SJCRH30 (cell line): ENCODE measurements at regions not wholly inside any gene's neighbourhood (a gene's known extent, or its start where the extent isn't known, plus 50 kb on each side); places are given as distances from the start of the nearest gene placed in this dataset.
"Not testable (repeated sequence)": the region's sequence is repeated elsewhere in the genome, so short reads cannot be mapped to it uniquely, and the experiment has no call there.

ENCODE experiments used
- DNase-seq, 2 experiments: peaks; one replicate each; pipeline ENCODE4 v3.0.0-alpha.2; 2015 to 2020
- H3K27ac ChIP-seq: fragments of 250-450 bp; sonication (Bioruptor Pico); 2 replicates; pipeline ENCODE4 v1.5.1; 2020; ENCODE audit warnings: mild to moderate bottlenecking, moderate library complexity
- H3K27me3 ChIP-seq: fragments of 250-450 bp; sonication (Bioruptor Pico); 2 replicates; pipeline ENCODE4 v1.5.1; 2020; ENCODE audit warnings: mild to moderate bottlenecking, moderate library complexity
- H3K36me3 ChIP-seq: fragments of 250-450 bp; sonication (Bioruptor Pico); 2 replicates; pipeline ENCODE4 v1.5.1; 2020; ENCODE audit warnings: mild to moderate bottlenecking, moderate library complexity
- H3K4me1 ChIP-seq: fragments of 250-450 bp; sonication (Bioruptor Pico); 2 replicates; pipeline ENCODE4 v1.5.1; 2020; ENCODE audit warnings: mild to moderate bottlenecking, moderate library complexity
- H3K4me3 ChIP-seq: fragments of 250-450 bp; sonication (Bioruptor Pico); 2 replicates; pipeline ENCODE4 v1.5.1; 2020; ENCODE audit warnings: mild to moderate bottlenecking, moderate library complexity
- H3K9me3 ChIP-seq: fragments of 250-450 bp; sonication (Bioruptor Pico); replicated peaks from 2 replicates; pipeline ENCODE4 v1.5.1; 2020; ENCODE audit warnings: mild to moderate bottlenecking, moderate library complexity

- H3K27ac ChIP-seq: no peak overlapping the region
- H3K27me3 ChIP-seq: peaks cover 47% of the 10 kb centered on the region
- H3K9me3 ChIP-seq: no peaks in the 10 kb centered on the region; the same call in 1 of the 2 replicates
- no peaks in the 10 kb centered on the region; the same call in 1 of the 2 replicates for H3K4me1 ChIP-seq
- no peak overlapping the region for H3K4me3 ChIP-seq
- H3K36me3 ChIP-seq: no peaks in the 10 kb centered on the region
- no peak for DNase-seq
These were observed 163.2 kb downstream of the BRD1 start for GRCh38 chr22:49664371-49664881.

DNA sequence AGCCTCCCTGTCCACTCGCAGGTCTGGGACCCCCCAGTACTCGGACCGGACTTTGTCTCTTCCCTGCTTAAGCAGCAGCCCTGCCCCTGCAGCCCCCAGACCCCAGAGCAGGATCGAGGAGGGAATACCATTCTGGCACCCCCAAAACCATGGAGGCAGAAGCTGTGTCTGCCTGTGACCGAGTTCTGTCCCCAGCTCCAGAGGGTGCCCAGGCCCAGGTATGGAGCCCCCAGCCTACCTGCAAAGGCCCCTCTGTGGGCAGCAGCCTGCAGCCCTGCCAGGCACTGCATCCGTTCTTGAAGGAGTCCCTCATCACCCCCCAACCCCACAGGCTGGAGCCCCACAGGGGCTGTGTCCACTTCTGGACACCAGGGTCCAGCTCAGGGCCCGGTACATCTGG is 163.8 kb downstream of the BRD1 start:
- Histone ChIP-seq H3K27me3 (peaks cover 51% of the 10 kb centered on the region), H3K4me3 (no peak overlapping the region), H3K4me1 (no peaks in the 10 kb centered on the region; the same call in 1 of the 2 replicates), H3K27ac (no peak overlapping the region), H3K36me3 (no peaks in the 10 kb centered on the region), H3K9me3 (no peaks in the 10 kb centered on the region)
- no peak for DNase-seq

DNA sequence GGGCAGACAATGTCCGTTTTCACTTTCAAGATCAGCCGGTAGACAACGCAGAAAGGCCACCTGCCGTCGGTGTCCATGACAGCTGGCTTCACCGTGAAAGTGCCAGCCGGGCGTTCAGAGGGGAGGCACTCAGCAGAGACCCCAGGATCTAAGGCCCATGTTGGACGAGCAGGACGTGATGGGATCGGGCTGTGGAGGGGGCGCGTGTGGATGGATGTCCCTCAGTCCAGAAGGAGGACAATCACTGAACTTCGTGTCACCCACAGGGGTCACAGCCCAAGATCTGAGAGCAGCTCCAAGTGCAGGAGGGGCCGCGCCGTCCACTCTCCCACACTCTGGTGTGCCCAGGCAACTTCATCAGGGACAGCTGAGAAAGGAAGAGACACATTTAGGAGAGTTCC is 164.4 kb downstream of the BRD1 start:
- H3K4me3 ChIP-seq: no peak overlapping the region
- no peaks in the 10 kb centered on the region for H3K36me3 ChIP-seq
- no peak for DNase-seq
- peaks cover 54% of the 10 kb centered on the region for H3K27me3 ChIP-seq
- H3K9me3 ChIP-seq: no peaks in the 10 kb centered on the region
- no peak overlapping the region for H3K27ac ChIP-seq
- H3K4me1 ChIP-seq: no peaks in the 10 kb centered on the region; the same call in 1 of the 2 replicates

GRCh38 chr22:49662681-49663080 is 165.0 kb downstream of the BRD1 start:
- no peak for DNase-seq
- Histone ChIP-seq H3K4me3 (no peak overlapping the region), H3K36me3 (no peaks in the 10 kb centered on the region), H3K27ac (no peak overlapping the region), H3K9me3 (no peaks in the 10 kb centered on the region), H3K4me1 (no peaks in the 10 kb centered on the region; the same call in 1 of the 2 replicates), H3K27me3 (peaks cover 58% of the 10 kb centered on the region)

DNA sequence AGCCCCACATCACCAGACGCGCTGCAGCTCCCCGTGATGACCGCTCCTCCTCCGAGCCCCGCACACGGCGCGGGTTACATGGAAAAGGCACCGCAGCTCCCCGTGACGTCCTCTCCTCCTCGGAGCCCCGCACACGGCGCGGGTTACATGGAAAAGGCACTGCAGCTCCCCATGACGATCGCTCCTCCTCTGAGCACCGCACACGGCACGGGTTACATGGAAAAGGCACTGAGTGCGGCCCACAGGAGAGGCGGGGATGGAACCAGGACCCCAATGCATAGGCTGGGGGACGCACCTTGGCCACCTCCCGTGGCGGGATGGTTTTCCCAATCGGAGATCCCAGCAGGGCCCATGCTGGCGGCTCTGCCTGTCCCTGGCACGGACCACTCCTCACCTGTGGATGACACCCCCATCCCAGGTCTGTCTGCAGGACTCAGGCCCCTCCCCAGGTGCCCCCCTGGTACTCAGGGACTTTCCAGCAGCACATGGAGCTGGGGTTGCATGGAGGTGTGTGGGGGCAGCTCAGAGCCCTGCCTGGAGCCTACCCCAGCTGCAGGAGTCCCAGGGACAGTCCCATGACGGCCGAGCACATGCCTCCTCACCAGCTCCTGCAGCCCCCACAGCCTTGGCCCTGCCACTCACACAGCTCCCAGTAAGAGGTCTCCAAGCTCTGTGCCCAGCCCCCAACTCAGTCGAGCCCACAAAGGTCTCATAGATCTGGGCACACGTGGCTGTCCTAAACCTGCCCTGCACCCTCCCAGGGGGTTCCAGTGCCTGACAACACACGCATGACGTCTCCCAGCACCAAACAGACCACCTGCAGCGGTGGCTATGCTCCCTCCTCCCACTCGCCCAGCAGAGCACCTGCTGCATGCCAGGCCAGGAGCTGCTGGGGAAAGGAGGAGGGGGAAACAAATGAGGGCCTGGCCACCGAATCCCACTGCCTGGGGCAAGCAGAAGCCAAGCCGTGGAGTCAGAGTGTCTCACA is 166.6 kb downstream of the BRD1 start:
- H3K4me3 ChIP-seq: no peak overlapping the region
- H3K4me1 ChIP-seq: no peaks in the 10 kb centered on the region; the same call in 1 of the 2 replicates
- no peaks in the 10 kb centered on the region for H3K9me3 ChIP-seq
- H3K36me3 ChIP-seq: no peaks in the 10 kb centered on the region
- no peak for DNase-seq
- H3K27me3 ChIP-seq: peaks cover 66% of the 10 kb centered on the region
- no peak overlapping the region for H3K27ac ChIP-seq

DNA sequence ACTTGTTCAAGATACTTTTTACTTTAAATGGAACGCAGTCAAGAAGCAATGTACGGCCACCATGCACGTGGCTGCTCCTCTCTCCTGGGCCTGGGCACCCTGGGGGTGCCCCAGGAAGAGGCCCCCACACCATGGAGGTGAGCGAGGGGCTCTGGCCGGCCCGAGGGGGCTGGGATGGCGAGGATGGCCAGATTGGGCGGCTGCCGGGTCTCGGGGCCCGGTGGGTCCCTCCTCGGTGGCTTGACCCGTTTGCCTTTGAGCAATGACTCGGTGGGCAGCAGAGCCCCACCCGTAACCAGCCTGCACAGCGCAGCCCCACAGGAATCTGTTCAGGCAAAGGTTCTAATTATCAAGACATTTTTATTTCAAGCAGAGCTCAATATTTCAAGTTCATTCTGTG is 167.4 kb downstream of the BRD1 start:
- Histone ChIP-seq H3K9me3 (no peaks in the 10 kb centered on the region), H3K27ac (no peak overlapping the region)

GRCh38 chr22:49659924-49660315 is 167.8 kb downstream of the BRD1 start:
- Histone ChIP-seq H3K27ac (no peak overlapping the region), H3K27me3 (peaks cover 65% of the 10 kb centered on the region), H3K4me3 (no peak overlapping the region), H3K36me3 (no peaks in the 10 kb centered on the region), H3K4me1 (no peaks in the 10 kb centered on the region; the same call in 1 of the 2 replicates), H3K9me3 (no peaks in the 10 kb centered on the region)
- no peak for DNase-seq

More for the DNA sequence above, 167.4 kb downstream of the BRD1 start:
- Histone ChIP-seq H3K36me3 (no peaks in the 10 kb centered on the region), H3K4me3 (no peak overlapping the region), H3K27me3 (peaks cover 65% of the 10 kb centered on the region), H3K4me1 (no peaks in the 10 kb centered on the region; the same call in 1 of the 2 replicates)
- DNase-seq: no peak

GRCh38 chr22:49659281-49659923 is 168.3 kb downstream of the BRD1 start:
- Histone ChIP-seq H3K27me3 (peaks cover 62% of the 10 kb centered on the region), H3K36me3 (no peaks in the 10 kb centered on the region), H3K27ac (no peak overlapping the region), H3K4me1 (no peaks in the 10 kb centered on the region; the same call in 1 of the 2 replicates), H3K4me3 (no peak overlapping the region), H3K9me3 (no peaks in the 10 kb centered on the region)
- no peak for DNase-seq

GRCh38 chr22:49658902-49659280 is 168.8 kb downstream of the BRD1 start:
- Histone ChIP-seq H3K4me1 (no peaks in the 10 kb centered on the region; the same call in 1 of the 2 replicates), H3K27ac (no peak overlapping the region), H3K4me3 (no peak overlapping the region), H3K27me3 (peaks cover 57% of the 10 kb centered on the region), H3K9me3 (no peaks in the 10 kb centered on the region), H3K36me3 (no peaks in the 10 kb centered on the region)
- peak in 1 of 2 experiments; percentile 28 for DNase-seq

- DNase-seq: no peak
- no peak overlapping the region for H3K4me3 ChIP-seq
- H3K27me3 ChIP-seq: peaks cover 60% of the 10 kb centered on the region
- H3K4me1 ChIP-seq: no peaks in the 10 kb centered on the region; the same call in 1 of the 2 replicates
- H3K36me3 ChIP-seq: no peaks in the 10 kb centered on the region
- no peak overlapping the region for H3K27ac ChIP-seq
- no peaks in the 10 kb centered on the region for H3K9me3 ChIP-seq
These were observed 169.6 kb downstream of the BRD1 start for GRCh38 chr22:49657974-49658590.

DNA sequence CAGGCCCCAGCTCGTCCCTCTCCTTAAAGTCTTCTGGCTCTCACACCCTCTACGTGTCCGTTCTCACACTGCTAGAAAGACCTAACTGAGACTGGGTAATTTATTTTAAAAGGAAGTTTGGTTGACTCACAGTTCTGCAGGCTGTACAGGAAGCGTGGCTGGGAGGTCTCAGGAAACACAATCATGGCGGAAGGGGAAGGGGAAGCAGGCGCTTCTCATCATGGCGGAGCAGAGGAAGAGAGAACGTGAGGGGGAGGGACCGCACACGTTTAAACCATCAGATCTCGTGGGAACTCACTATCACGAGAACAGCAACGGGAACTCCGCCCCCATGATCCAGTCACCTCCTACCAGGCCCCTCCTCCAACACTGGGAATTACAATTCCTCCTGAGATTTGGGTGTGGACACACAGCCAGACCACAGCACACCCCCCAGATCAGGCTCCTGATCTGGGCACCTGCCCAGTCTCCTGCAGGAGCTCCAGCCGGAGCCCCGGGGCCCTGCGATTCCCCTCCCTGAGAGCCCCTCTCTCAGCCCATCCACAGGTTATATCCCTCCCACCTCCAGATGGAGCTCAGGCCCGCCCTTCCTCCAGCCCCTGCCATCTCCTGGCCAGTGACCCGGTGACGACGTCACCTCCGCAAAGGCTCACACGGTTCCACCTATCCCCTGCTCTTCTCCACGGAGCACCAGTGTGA is 170.2 kb downstream of the BRD1 start:
- no peaks in the 10 kb centered on the region; the same call in 1 of the 2 replicates for H3K4me1 ChIP-seq
- H3K9me3 ChIP-seq: no peaks in the 10 kb centered on the region
- H3K4me3 ChIP-seq: no peak overlapping the region
- no peak overlapping the region for H3K27ac ChIP-seq
- DNase-seq: no peak
- H3K27me3 ChIP-seq: peaks cover 58% of the 10 kb centered on the region
- no peaks in the 10 kb centered on the region for H3K36me3 ChIP-seq

- H3K9me3 ChIP-seq, H3K36me3 ChIP-seq, H3K4me3 ChIP-seq, H3K27ac ChIP-seq, DNase-seq, H3K4me1 ChIP-seq: not testable (repeated sequence)
- H3K27me3 ChIP-seq: peaks cover 58% of the 10 kb centered on the region
These were observed 170.8 kb downstream of the BRD1 start for GRCh38 chr22:49656883-49657274.

DNA sequence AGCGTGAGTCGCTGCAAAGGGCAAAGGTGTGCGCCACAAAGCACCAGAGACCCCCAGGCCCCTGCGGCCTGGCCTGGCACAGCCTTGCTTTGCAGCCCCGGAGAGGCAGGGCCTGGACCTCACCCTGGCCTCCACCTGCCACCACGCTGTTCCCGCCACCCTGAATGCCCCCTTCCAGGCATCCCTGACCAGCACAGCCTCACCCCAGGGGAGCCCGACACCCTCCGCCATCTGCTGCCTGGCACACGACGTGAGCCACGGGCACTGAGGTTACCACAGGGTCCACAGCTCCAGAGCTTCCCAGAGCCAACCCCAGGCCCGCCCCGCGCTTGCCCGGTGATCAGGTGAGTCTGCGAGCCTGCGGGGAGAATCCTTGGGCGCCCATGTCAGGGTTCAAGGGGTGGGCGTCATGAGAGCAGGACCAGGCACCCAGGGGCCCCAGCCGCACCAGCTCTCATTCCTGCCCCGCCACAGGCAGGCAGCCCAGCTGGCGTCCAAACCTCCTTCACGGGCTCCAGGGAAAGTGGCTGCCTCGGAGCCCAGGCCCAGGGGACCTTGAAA is 171.3 kb downstream of the BRD1 start:
- Histone ChIP-seq H3K4me1 (no peaks in the 10 kb centered on the region; the same call in 1 of the 2 replicates), H3K9me3 (no peaks in the 10 kb centered on the region), H3K27ac (no peak overlapping the region), H3K36me3 (no peaks in the 10 kb centered on the region), H3K27me3 (peaks cover 53% of the 10 kb centered on the region), H3K4me3 (no peak overlapping the region)
- DNase-seq: no peak
